GM10266 (cell line): ENCODE measurements at regions not wholly inside any gene's neighbourhood (a gene's known extent, or its start where the extent isn't known, plus 50 kb on each side); places are given as distances from the start of the nearest gene placed in this dataset.

Experiments
- DNase-seq: peaks from one replicate; pipeline ENCODE4 v3.0.0; 2012; ENCODE audit errors: extremely low spot score
- TF ChIP-seq, protein P1 (sequence below): IDR thresholded peaks from 2 replicates; pipeline ENCODE4 v1.5.1; 2012; ENCODE audit warnings: mild to moderate bottlenecking, low read depth; ENCODE audit not compliant: control insufficient read depth, insufficient read depth; ENCODE audit errors: missing control alignments

DNA sequence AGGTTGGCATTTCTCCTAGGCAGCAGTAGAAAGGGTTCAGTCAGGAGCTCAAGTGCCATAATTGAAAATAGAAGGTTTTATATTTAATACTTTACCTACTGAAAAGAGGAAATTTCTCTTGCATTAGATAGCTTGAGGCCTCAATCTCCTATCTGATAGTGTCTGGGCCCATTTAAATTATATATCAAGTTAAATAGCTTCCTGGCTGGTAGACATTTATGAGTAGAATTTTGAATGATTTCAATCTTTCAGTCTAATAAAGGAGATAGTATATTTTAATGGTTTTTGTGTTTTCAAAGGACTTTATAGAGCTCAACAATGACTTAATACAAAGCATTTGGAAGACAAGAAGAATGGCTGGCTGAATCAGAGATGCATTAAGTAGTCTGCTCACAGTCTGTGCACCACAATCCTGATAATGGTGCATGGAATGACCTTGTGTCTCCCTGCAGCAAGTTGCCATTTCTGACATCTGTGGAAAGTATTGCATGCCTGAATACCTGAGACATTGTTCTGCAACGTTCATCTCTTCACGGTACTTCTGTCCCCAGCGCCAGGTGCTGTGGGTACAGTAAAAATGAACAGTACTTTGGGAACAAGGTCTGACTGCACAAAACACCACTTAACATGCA is 974.1 kb downstream of the TMTC2 start:
- no peak for DNase-seq
- TF ChIP-seq, protein P1, sequence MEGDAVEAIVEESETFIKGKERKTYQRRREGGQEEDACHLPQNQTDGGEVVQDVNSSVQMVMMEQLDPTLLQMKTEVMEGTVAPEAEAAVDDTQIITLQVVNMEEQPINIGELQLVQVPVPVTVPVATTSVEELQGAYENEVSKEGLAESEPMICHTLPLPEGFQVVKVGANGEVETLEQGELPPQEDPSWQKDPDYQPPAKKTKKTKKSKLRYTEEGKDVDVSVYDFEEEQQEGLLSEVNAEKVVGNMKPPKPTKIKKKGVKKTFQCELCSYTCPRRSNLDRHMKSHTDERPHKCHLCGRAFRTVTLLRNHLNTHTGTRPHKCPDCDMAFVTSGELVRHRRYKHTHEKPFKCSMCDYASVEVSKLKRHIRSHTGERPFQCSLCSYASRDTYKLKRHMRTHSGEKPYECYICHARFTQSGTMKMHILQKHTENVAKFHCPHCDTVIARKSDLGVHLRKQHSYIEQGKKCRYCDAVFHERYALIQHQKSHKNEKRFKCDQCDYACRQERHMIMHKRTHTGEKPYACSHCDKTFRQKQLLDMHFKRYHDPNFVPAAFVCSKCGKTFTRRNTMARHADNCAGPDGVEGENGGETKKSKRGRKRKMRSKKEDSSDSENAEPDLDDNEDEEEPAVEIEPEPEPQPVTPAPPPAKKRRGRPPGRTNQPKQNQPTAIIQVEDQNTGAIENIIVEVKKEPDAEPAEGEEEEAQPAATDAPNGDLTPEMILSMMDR = no peak

DNA sequence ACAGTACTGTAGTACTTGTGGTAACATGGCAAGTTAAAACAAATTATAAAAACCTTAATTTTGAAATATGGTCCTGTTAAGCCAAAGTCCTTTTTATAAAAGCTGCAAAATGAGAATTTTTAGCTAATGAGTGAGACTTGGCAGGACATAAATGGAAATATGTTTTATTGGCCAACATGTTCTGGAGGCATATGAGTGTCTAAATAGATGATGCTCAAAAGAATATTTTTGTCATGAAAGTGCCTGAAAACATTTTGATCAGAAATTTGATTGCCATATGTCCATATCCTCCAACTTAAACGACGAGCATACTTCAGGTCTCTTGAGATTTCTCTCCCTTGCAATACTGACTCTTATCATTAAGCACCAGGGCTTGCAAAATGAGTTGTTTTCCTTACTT is 972.6 kb downstream of the TMTC2 start:
- TF ChIP-seq, protein P1 = no peak
- DNase-seq = no peak

DNA sequence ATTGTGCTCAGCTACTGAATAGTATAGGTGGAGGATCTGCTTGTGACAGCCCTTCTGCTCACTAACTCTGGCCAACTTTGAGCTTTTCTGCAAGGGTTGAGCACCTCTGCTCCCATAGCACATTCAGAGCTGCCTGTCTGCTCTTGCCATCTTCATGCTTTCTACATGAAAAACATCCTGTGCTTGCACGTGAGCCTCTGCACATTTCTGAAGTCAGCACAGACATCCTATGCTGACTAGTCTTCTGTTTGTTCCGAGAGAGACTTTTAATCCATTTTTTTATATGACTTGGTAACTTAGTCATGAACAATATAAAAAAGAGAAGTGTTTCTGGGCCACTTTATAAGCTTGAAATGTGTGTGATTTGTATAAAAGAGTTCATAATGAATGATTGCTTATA is 969.3 kb downstream of the TMTC2 start:
- TF ChIP-seq, protein P1 = no peak
- DNase-seq = no peak

DNA sequence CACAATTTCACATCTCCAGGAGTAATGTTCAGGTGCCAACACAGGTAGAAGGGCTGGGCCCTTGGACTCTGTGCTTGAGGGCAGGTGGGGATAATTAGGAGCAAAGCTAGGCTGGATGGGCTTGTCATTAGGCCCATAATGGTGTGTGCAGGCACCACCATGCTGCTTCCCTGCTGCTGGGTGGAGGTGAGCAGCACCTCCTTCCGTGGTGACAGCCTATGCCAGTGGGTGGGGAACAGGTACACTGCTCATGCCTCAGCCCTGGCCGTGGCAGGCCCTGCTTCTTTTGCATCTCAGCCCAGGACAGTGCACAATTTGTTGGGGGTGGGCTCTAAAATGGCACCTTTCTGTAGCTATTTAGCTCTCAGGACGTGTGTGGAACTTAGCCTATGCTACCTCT is 955.5 kb downstream of the TMTC2 start:
- no peak for DNase-seq
- TF ChIP-seq, protein P1 = no peak

DNA sequence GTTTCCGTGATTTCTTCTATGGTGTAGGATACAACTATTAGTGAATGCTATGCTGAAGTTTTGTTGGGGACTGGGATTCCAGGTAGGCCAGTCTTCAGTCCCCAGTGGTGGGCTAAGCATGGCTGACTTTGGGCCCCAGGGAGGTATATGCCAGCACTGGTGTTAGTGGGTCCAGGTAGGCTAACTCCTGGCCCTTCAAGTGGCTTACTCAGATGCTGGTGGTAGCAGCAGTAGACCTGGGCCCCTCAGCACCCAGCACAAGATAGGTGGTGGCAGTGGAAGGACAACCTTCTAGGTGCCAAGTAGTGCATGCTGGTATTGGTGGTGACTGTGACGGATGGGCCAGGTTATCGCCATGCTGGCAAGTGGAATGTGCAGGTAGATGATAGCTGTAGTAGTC is 955.1 kb downstream of the TMTC2 start:
- no peak for DNase-seq

DNA sequence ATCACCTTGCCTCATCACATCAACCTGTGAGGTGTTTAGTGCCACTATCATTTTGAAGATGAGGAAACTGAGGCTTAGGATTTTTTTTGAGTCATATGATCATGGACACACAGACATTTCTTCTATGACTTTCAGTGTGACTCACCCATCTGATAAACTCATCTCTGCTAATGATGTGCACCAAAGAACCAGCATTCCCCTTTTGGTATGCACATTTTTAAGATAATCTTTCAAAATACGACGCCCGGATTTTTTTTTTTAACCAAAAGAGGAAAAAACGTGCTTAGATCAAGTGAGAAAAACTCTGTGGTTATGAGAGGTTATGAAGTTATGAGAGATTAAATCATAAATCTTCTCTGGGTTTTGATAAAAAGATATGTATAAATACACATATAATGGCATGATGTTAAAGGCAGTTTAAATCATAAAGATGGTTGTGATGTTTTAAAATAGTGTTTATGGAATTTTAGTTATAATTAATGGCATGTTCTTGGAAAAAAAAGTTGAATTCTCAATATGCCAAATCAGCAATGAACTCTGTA is 948.1 kb downstream of the TMTC2 start:
- DNase-seq = no peak
- TF ChIP-seq, protein P1 = no peak

More for the DNA sequence above, 955.1 kb downstream of the TMTC2 start:
- TF ChIP-seq, protein P1 = no peak

DNA sequence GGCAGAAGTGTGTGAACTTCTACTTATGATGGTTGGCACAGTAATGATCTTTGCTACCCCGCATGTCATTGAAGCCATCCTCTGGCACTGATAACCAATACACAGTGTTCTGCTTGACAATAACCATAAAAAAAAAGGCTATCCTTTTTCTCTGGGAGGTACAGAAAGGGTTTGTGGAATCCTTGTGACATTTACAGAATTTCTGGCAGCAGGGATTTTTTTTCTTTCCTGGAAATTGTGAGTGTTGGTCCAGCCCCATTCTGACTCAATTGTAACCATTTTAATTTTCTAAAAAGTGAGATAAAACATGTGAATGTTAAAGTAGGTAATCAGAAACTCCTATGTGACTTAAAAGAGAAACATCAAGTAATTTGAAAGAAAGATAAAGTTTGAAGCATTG is 943.8 kb downstream of the TMTC2 start:
- TF ChIP-seq, protein P1 = no peak
- no peak for DNase-seq
